ENCODE measurements at regions not wholly inside any gene's neighbourhood (a gene's known extent, or its start where the extent isn't known, plus 50 kb on each side); places are given as distances from the start of the nearest gene placed in this dataset.

DNA sequence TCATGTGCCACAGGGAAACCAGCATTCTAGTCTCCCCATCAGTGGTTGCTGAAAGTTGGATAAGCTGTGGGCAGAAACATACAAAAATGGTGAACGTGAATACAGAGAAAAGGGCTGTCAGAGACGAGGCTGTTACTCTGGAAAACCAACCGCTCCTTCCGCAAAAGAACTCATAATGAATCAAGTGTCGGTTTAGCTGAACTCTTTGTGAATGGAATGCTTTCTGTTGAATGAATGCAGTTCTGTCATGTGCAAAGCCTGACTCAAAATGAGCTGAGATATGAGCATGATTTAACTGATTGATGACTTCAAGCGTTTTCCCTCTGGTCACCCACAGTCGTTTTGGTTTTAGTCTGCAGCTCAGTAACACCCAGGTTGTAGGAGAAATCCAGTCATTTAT is 298.3 kb downstream of the ETS1 start (continued):
- TF ChIP-seq, protein P1, sequence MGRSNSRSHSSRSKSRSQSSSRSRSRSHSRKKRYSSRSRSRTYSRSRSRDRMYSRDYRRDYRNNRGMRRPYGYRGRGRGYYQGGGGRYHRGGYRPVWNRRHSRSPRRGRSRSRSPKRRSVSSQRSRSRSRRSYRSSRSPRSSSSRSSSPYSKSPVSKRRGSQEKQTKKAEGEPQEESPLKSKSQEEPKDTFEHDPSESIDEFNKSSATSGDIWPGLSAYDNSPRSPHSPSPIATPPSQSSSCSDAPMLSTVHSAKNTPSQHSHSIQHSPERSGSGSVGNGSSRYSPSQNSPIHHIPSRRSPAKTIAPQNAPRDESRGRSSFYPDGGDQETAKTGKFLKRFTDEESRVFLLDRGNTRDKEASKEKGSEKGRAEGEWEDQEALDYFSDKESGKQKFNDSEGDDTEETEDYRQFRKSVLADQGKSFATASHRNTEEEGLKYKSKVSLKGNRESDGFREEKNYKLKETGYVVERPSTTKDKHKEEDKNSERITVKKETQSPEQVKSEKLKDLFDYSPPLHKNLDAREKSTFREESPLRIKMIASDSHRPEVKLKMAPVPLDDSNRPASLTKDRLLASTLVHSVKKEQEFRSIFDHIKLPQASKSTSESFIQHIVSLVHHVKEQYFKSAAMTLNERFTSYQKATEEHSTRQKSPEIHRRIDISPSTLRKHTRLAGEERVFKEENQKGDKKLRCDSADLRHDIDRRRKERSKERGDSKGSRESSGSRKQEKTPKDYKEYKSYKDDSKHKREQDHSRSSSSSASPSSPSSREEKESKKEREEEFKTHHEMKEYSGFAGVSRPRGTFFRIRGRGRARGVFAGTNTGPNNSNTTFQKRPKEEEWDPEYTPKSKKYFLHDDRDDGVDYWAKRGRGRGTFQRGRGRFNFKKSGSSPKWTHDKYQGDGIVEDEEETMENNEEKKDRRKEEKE (IDR thresholded peaks at IDR 0.05) = no peak
- TF ChIP-seq, protein P2, sequence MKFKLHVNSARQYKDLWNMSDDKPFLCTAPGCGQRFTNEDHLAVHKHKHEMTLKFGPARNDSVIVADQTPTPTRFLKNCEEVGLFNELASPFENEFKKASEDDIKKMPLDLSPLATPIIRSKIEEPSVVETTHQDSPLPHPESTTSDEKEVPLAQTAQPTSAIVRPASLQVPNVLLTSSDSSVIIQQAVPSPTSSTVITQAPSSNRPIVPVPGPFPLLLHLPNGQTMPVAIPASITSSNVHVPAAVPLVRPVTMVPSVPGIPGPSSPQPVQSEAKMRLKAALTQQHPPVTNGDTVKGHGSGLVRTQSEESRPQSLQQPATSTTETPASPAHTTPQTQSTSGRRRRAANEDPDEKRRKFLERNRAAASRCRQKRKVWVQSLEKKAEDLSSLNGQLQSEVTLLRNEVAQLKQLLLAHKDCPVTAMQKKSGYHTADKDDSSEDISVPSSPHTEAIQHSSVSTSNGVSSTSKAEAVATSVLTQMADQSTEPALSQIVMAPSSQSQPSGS (IDR thresholded peaks at IDR 0.05; ENCODE audit: low read length) = peak; percentile 83
- TF ChIP-seq, protein P3, sequence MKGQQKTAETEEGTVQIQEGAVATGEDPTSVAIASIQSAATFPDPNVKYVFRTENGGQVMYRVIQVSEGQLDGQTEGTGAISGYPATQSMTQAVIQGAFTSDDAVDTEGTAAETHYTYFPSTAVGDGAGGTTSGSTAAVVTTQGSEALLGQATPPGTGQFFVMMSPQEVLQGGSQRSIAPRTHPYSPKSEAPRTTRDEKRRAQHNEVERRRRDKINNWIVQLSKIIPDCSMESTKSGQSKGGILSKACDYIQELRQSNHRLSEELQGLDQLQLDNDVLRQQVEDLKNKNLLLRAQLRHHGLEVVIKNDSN (IDR thresholded peaks at IDR 0.05; ENCODE audit: borderline replicate concordance, extremely low read length, insufficient read depth, low read depth, low read length) = no peak
- TF ChIP-seq, protein P4, sequence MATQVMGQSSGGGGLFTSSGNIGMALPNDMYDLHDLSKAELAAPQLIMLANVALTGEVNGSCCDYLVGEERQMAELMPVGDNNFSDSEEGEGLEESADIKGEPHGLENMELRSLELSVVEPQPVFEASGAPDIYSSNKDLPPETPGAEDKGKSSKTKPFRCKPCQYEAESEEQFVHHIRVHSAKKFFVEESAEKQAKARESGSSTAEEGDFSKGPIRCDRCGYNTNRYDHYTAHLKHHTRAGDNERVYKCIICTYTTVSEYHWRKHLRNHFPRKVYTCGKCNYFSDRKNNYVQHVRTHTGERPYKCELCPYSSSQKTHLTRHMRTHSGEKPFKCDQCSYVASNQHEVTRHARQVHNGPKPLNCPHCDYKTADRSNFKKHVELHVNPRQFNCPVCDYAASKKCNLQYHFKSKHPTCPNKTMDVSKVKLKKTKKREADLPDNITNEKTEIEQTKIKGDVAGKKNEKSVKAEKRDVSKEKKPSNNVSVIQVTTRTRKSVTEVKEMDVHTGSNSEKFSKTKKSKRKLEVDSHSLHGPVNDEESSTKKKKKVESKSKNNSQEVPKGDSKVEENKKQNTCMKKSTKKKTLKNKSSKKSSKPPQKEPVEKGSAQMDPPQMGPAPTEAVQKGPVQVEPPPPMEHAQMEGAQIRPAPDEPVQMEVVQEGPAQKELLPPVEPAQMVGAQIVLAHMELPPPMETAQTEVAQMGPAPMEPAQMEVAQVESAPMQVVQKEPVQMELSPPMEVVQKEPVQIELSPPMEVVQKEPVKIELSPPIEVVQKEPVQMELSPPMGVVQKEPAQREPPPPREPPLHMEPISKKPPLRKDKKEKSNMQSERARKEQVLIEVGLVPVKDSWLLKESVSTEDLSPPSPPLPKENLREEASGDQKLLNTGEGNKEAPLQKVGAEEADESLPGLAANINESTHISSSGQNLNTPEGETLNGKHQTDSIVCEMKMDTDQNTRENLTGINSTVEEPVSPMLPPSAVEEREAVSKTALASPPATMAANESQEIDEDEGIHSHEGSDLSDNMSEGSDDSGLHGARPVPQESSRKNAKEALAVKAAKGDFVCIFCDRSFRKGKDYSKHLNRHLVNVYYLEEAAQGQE (IDR thresholded peaks at IDR 0.05; ENCODE audit: low read depth, low read length) = no peak
- TF ChIP-seq IRF4 (IDR thresholded peaks at IDR 0.05; ENCODE audit: low read depth, low read length) (peak; percentile 91), CREM (IDR thresholded peaks at IDR 0.05; ENCODE audit: low read depth) (peak; percentile 85), ZSCAN29 (IDR thresholded peaks at IDR 0.05) (no peak), NBN (IDR thresholded peaks at IDR 0.05) (peak; percentile 51; the same call in 1 of the 2 replicates), MYB (IDR thresholded peaks at IDR 0.05; ENCODE audit: borderline replicate concordance, low read depth, low read length) (peak; percentile 34; the same call in 1 of the 2 replicates), MTA3 (IDR thresholded peaks at IDR 0.05; ENCODE audit: borderline replicate concordance, low read length) (peak; percentile 63; the same call in 1 of the 2 replicates), EED (IDR thresholded peaks at IDR 0.05; ENCODE audit: low read depth) (peak; percentile 97), MEF2B (IDR thresholded peaks at IDR 0.05; ENCODE audit: partially characterized antibody, poor library complexity, severe bottlenecking) (no peak), CHD2 (IDR thresholded peaks at IDR 0.05; ENCODE audit: borderline replicate concordance, low read depth, low read length) (no peak), ZNF24 (IDR thresholded peaks at IDR 0.05) (peak; percentile 91), TCF3 (IDR thresholded peaks at IDR 0.05; ENCODE audit: borderline replicate concordance, insufficient read depth, low read depth, low read length) (0 out of 2 replicates have a peak, but pooled peaks have one; percentile 66), POU2F2 (IDR thresholded peaks at IDR 0.05; ENCODE audit: borderline replicate concordance, low read depth, low read length) (peak; percentile 67; the same call in 2 of the 3 replicates), CREB1 (IDR thresholded peaks at IDR 0.05; ENCODE audit: low read depth) (peak; percentile 56), ATF7 (IDR thresholded peaks at IDR 0.05; ENCODE audit: low read depth) (peak; percentile 69), RFX5 (IDR thresholded peaks at IDR 0.05; ENCODE audit: low read depth, low read length) (no peak), FOXM1 (IDR thresholded peaks at IDR 0.05; ENCODE audit: low read depth, low read length) (peak; percentile 76; the same call in 1 of the 2 replicates), ZBED1 (IDR thresholded peaks at IDR 0.05; ENCODE audit: borderline replicate concordance) (peak; percentile 81), JUNB (IDR thresholded peaks at IDR 0.05) (peak; percentile 97), GABPA (IDR thresholded peaks at IDR 0.05; ENCODE audit: low read depth) (peak; percentile 48; the same call in 1 of the 2 replicates), IKZF2 (IDR thresholded peaks at IDR 0.05) (peak; percentile 97), SIN3A (IDR thresholded peaks at IDR 0.05; ENCODE audit: low read depth, low read length) (no peak), IKZF1 (conservative IDR thresholded peaks at IDR 0.05) (peak; percentile 91)

Measured in GM12878 (cell line).